H1 (cell line): ENCODE measurements at regions not wholly inside any gene's neighbourhood (a gene's known extent, or its start where the extent isn't known, plus 50 kb on each side); places are given as distances from the start of the nearest gene placed in this dataset.

Experiments used
- CTCF ChIA-PET: fragments of 300-600 bp; sonication (Branson Sonifier 250); formaldehyde crosslinking; loops from one replicate; lab custom pipeline; 2021; ENCODE audit not compliant: partially characterized antibody; lab: Charles Lee
- POLR2A ChIA-PET: fragments of 300-600 bp; sonication (Branson Sonifier 250); formaldehyde crosslinking; loops from one replicate; lab custom pipeline; 2021; ENCODE audit warnings: inconsistent platforms; ENCODE audit not compliant: partially characterized antibody; lab: Charles Lee
- DNase-seq, 2 experiments: peaks; one replicate each; pipeline versions ENCODE4 v3.0.0 to v3.0.0-alpha.2; 2010 to 2022; ENCODE audit warnings: low spot score in 2 of 2, low read depth in 1 of 2, mixed read lengths in 1 of 2
- FAIRE-seq: peaks from 2 replicates; lab custom pipeline; 2011; peaks lifted over from hg19 to GRCh38; lab: Jason Lieb, UNC
- H2AFZ ChIP-seq: 2 replicates; pipeline ENCODE4 v1.8.1; 2012; ENCODE audit warnings: low read length, inconsistent platforms
- H2AK5ac ChIP-seq: 2 replicates; pipeline ENCODE4 v1.6.1; 2013; ENCODE audit warnings: low read depth, low read length
- H2BK120ac ChIP-seq: replicated peaks from 2 replicates; pipeline ENCODE3; 2013; ENCODE audit warnings: low read depth, low read length, inconsistent platforms
- H2BK12ac ChIP-seq: 2 replicates; pipeline ENCODE4 v1.6.1; 2013; ENCODE audit warnings: low read depth, low read length
- H2BK15ac ChIP-seq: 2 replicates; pipeline ENCODE4 v1.6.1; 2013; ENCODE audit warnings: low read length
- H2BK20ac ChIP-seq: 2 replicates; pipeline ENCODE4 v1.6.1; 2013; ENCODE audit warnings: low read length
- H2BK5ac ChIP-seq: 2 replicates; pipeline ENCODE4 v1.6.1; 2013; ENCODE audit warnings: low read depth, low read length
- H3K14ac ChIP-seq: 2 replicates; pipeline ENCODE4 v1.6.1; 2013; ENCODE audit warnings: inconsistent platforms; ENCODE audit not compliant: insufficient read length
- H3K18ac ChIP-seq: 2 replicates; pipeline ENCODE4 v1.6.1; 2013; ENCODE audit warnings: low read length; ENCODE audit errors: extremely low read depth
- H3K23ac ChIP-seq: 2 replicates; pipeline ENCODE4 v1.6.1; 2013; ENCODE audit warnings: inconsistent platforms; ENCODE audit not compliant: insufficient read length
- H3K23me2 ChIP-seq: 2 replicates; pipeline ENCODE4 v1.6.1; 2013; ENCODE audit warnings: low read depth, low read length
- H3K27ac ChIP-seq: 2 replicates; pipeline ENCODE4 v1.6.1; 2011; ENCODE audit warnings: low read depth, low read length, inconsistent platforms
- H3K27me3 ChIP-seq, 4 experiments: replicated peaks in 1 of 4; 1 replicate in 1 of 4; 2 replicates in 3 of 4; pipeline versions ENCODE4 v1.6.1 to v1.8.1; 2011 to 2013; ENCODE audit warnings: low read length in 3 of 4, mild to moderate bottlenecking in 3 of 4, inconsistent platforms in 2 of 4, mixed read lengths in 2 of 4, moderate library complexity in 1 of 4; ENCODE audit not compliant: control insufficient read depth in 3 of 4, insufficient read depth in 3 of 4; ENCODE audit errors: extremely low read depth in 1 of 4
- H3K36me3 ChIP-seq, 4 experiments: 2 replicates each; pipeline versions ENCODE4 v1.6.1 to v1.8.1; 2011 to 2013; ENCODE audit warnings: mild to moderate bottlenecking in 4 of 4, low read length in 3 of 4, moderate library complexity in 2 of 4, control low read depth in 1 of 4, inconsistent platforms in 1 of 4; ENCODE audit not compliant: insufficient read depth in 4 of 4, control insufficient read depth in 2 of 4
- H3K4ac ChIP-seq: replicated peaks from 2 replicates; pipeline ENCODE3; 2013; ENCODE audit warnings: low read length, low read depth, mixed read lengths, inconsistent platforms; ENCODE audit not compliant: insufficient read length
- H3K4me1 ChIP-seq, 4 experiments: replicated peaks in 1 of 4; 1 replicate in 1 of 4; 2 replicates in 3 of 4; pipeline versions ENCODE4 v1.6.1 to v1.8.1; 2011 to 2013; ENCODE audit warnings: low read length in 3 of 4, inconsistent platforms in 2 of 4, mixed read lengths in 1 of 4; ENCODE audit not compliant: insufficient read depth in 4 of 4, control insufficient read depth in 3 of 4
- H3K4me2 ChIP-seq, 2 experiments: 2 replicates each; pipeline versions ENCODE4 v1.6.1 to v1.8.1; 2011 to 2013; ENCODE audit warnings: low read depth in 2 of 2, low read length in 2 of 2, control low read depth in 1 of 2, inconsistent platforms in 1 of 2, mild to moderate bottlenecking in 1 of 2; ENCODE audit not compliant: insufficient read depth in 1 of 2
- H3K4me3 ChIP-seq, 4 experiments: fragments of 200-600, 300-600 bp in 1 of 4; sonication (generic), shearing (Covaris generic), sonication (Bioruptor Twin) in 1 of 4; 2 replicates each; pipeline versions ENCODE4 v1.5.1 to v1.8.1; 2011 to 2016; ENCODE audit warnings: low read length in 4 of 4, low read depth in 3 of 4, control low read depth in 2 of 4, inconsistent platforms in 2 of 4, mild to moderate bottlenecking in 2 of 4, mixed read lengths in 1 of 4, moderate library complexity in 1 of 4; ENCODE audit not compliant: insufficient read depth in 2 of 4; ENCODE audit errors: extremely low read depth in 1 of 4
- H3K56ac ChIP-seq: replicated peaks from 2 replicates; pipeline ENCODE3; 2013; ENCODE audit warnings: low read depth, mild to moderate bottlenecking, mixed read lengths, low read length, inconsistent platforms; ENCODE audit not compliant: insufficient read length
- H3K79me1 ChIP-seq: 2 replicates; pipeline ENCODE4 v1.6.1; 2013; ENCODE audit warnings: low read depth, low read length, control low read depth
- H3K79me2 ChIP-seq, 2 experiments: 2 replicates each; pipeline versions ENCODE4 v1.6.1 to v1.8.1; 2012 to 2013; ENCODE audit warnings: low read length in 2 of 2, mild to moderate bottlenecking in 2 of 2, inconsistent platforms in 1 of 2; ENCODE audit not compliant: insufficient read depth in 2 of 2, control insufficient read depth in 1 of 2
- H3K9ac ChIP-seq, 4 experiments: replicated peaks in 1 of 4; 1 replicate in 1 of 4; 2 replicates in 3 of 4; pipeline versions ENCODE4 v1.6.1 to v1.8.1; 2011 to 2013; ENCODE audit warnings: low read depth in 3 of 4, low read length in 3 of 4, control low read depth in 2 of 4, mild to moderate bottlenecking in 2 of 4, moderate library complexity in 2 of 4, inconsistent platforms in 1 of 4; ENCODE audit errors: extremely low read depth in 1 of 4
- H3K9me3 ChIP-seq, 2 experiments: 2 replicates each; pipeline versions ENCODE4 v1.6.1 to v1.8.1; 2012 to 2013; ENCODE audit warnings: mild to moderate bottlenecking in 2 of 2, moderate library complexity in 2 of 2, control low read depth in 1 of 2, inconsistent platforms in 1 of 2, low read depth in 1 of 2, low read length in 1 of 2, mixed read lengths in 1 of 2; ENCODE audit not compliant: insufficient read depth in 2 of 2
- H4K20me1 ChIP-seq, 2 experiments: replicated peaks in 1 of 2; 2 replicates each; pipeline versions ENCODE3 to v1.8.1; 2011 to 2013; ENCODE audit warnings: inconsistent platforms in 2 of 2, low read length in 2 of 2, mild to moderate bottlenecking in 1 of 2; ENCODE audit not compliant: insufficient read depth in 2 of 2, control insufficient read depth in 1 of 2
- H4K5ac ChIP-seq: 2 replicates; pipeline ENCODE4 v1.6.1; 2013; ENCODE audit warnings: low read length, low read depth, mixed read lengths, inconsistent platforms; ENCODE audit not compliant: insufficient read length
- H4K8ac ChIP-seq: 2 replicates; pipeline ENCODE4 v1.8.0; 2013; ENCODE audit warnings: mild to moderate bottlenecking, moderate library complexity, low read length, inconsistent platforms; ENCODE audit not compliant: insufficient read depth; ENCODE audit errors: extremely low read depth
- H4K91ac ChIP-seq: replicated peaks from 2 replicates; pipeline ENCODE3; 2013; ENCODE audit warnings: low read length, mixed read lengths, inconsistent platforms; ENCODE audit not compliant: insufficient read length
- CBX5 ChIP-seq: fragments of 300-800, 300-1000 bp; sonication (generic); IDR thresholded peaks from 2 replicates; pipeline ENCODE4 v1.7.1; 2016; ENCODE audit warnings: antibody characterized with exemption, low read length, low read depth
- CBX8 ChIP-seq: fragments of 300-800, 300-1000 bp; sonication (generic); IDR thresholded peaks from 2 replicates; pipeline ENCODE4 v1.7.1; 2016; ENCODE audit warnings: low read depth, low read length, borderline replicate concordance
- CHD1 ChIP-seq: IDR thresholded peaks from 2 replicates; pipeline ENCODE4 v1.6.1; 2012; ENCODE audit warnings: low read depth, low read length, improper control_type of control experiment
- CTCF ChIP-seq, 3 experiments: IDR thresholded peaks; 1 replicate in 2 of 3; 2 replicates in 1 of 3; pipeline versions ENCODE4 v1.5.1 to v1.6.1; 2011; ENCODE audit warnings: low read length in 3 of 3, mild to moderate bottlenecking in 3 of 3, inconsistent platforms in 2 of 3, low read depth in 1 of 3, moderate library complexity in 1 of 3; ENCODE audit not compliant: insufficient read depth in 1 of 3; ENCODE audit errors: control extremely low read depth in 1 of 3
- EP300 ChIP-seq, 2 experiments: IDR thresholded peaks; 1 replicate in 1 of 2; 2 replicates in 1 of 2; pipeline ENCODE4 v1.6.1; 2011 to 2012; ENCODE audit warnings: low read depth in 2 of 2, low read length in 2 of 2, mild to moderate bottlenecking in 2 of 2, borderline replicate concordance in 1 of 2, inconsistent platforms in 1 of 2, moderate library complexity in 1 of 2
- HDAC6 ChIP-seq: IDR thresholded peaks from one replicate; pipeline ENCODE4 v1.7.1; 2012; ENCODE audit warnings: low read depth, mild to moderate bottlenecking, inconsistent platforms, low read length, moderate library complexity
- NRF1 ChIP-seq: IDR thresholded peaks from 2 replicates; pipeline ENCODE4 v1.6.1; 2011; ENCODE audit warnings: mild to moderate bottlenecking, low read depth, low read length, improper control_type of control experiment
- RBBP5 ChIP-seq: IDR thresholded peaks from 2 replicates; pipeline ENCODE4 v1.7.1; 2012; ENCODE audit warnings: low read depth, mild to moderate bottlenecking, inconsistent platforms, low read length, moderate library complexity, borderline replicate concordance
- SRF ChIP-seq: IDR thresholded peaks from 2 replicates; pipeline ENCODE4 v1.6.1; 2011; ENCODE audit warnings: mild to moderate bottlenecking, low read depth, low read length, moderate library complexity
- TAF1 ChIP-seq: IDR thresholded peaks from 2 replicates; pipeline ENCODE4 v1.6.1; 2011; ENCODE audit warnings: mild to moderate bottlenecking, low read depth, low read length
- USF2 ChIP-seq: IDR thresholded peaks from 2 replicates; pipeline ENCODE4 v1.6.1; 2011; ENCODE audit warnings: low read length, improper control_type of control experiment
- WGBS, 2 experiments: shearing (Covaris generic) in 1 of 2; methylation state at CpG; one replicate each; pipeline versions ENCODE4 v1.1.6 to v1.1.7; 2013 to 2015; ENCODE audit warnings: low lambda C conversion rate in 2 of 2, mixed read lengths in 2 of 2, inconsistent platforms in 1 of 2, low coverage in 1 of 2, missing lambda C conversion rate in 1 of 2; ENCODE audit not compliant: insufficient replicate concordance in 2 of 2, insufficient coverage in 1 of 2, insufficient read length in 1 of 2; ENCODE audit errors: extremely low coverage in 1 of 2, missing lambda C conversion rate in 1 of 2; 5-methylcytosine and 5-hydroxymethylcytosine counted together

GRCh38 chr3:182255158-182255557 is 538.1 kb upstream of the ATP11B start:
- Histone ChIP-seq H3K36me3 (no peaks in the 10 kb centered on the region), H3K27me3 (no peaks in the 10 kb centered on the region), H4K20me1 (no peaks in the 10 kb centered on the region), H4K91ac (no peak overlapping the region), H2AK5ac (no peak overlapping the region), H3K9ac (no peak overlapping the region), H3K79me1 (no peaks in the 10 kb centered on the region), H2BK120ac (no peak overlapping the region), H3K4me1 (peaks cover 0 to 4% (median 3%) of the 10 kb centered on the region in 4 experiments; a peak in 3 of 7 replicates), H2BK15ac (no peak overlapping the region), H2BK5ac (no peak overlapping the region), H4K5ac (no peak overlapping the region), H3K27ac (no peak overlapping the region), H3K4ac (no peak overlapping the region), H3K18ac (no peak overlapping the region), H4K8ac (no peak overlapping the region), H2AFZ (no peak overlapping the region), H3K4me3 (no peak overlapping the region), H3K23me2 (no peaks in the 10 kb centered on the region), H3K14ac (no peak overlapping the region), H2BK20ac (no peak overlapping the region), H3K56ac (no peak overlapping the region), H3K79me2 (no peaks in the 10 kb centered on the region), H3K9me3 (no peaks in the 10 kb centered on the region), H3K23ac (no peak overlapping the region), H3K4me2 (no peak overlapping the region), H2BK12ac (no peak overlapping the region)
- TF ChIP-seq EP300 (IDR thresholded peaks at IDR 0.05; ENCODE audit: borderline replicate concordance in 1 of 2, low read depth in 2 of 2, low read length in 2 of 2) (no peak), HDAC6 (no peak), SRF (no peak), USF2 (no peak), NRF1 (no peak), CHD1 (no peak), CBX5 (no peak), TAF1 (no peak), CBX8 (no peak), CTCF (IDR thresholded peaks at IDR 0.05; ENCODE audit: control extremely low read depth in 1 of 3, insufficient read depth in 1 of 3, low read depth in 1 of 3, low read length in 3 of 3) (no peak), RBBP5 (no peak)
- no peak for FAIRE-seq
- ChIA-PET CTCF (interaction anchor here (1.1 to 1.3 kb wide), 2 partner anchors 11 to 429 kb away, joined by 3 read pairs; no protein-coding TSS in a partner anchor), POLR2A (no interaction called here)
- WGBS, 2 experiments, result 83% methylated on average over 2 of the region's 2 CpGs; no CpG with 5 or more reads in 1 of the 2 experiments
- no peak for DNase-seq
